Fibroblast of lung (primary cell): ENCODE measurements at regions not wholly inside any gene's neighbourhood (a gene's known extent, or its start where the extent isn't known, plus 50 kb on each side); places are given as distances from the start of the nearest gene placed in this dataset.

ENCODE experiments used
- DNase-seq, 2 donors: peaks; one replicate each; pipeline versions ENCODE4 v3.0.0 to v3.0.0-alpha.2; 2010; ENCODE audit warnings: low read depth in 2 of 2
- H2AFZ ChIP-seq: 2 replicates; pipeline ENCODE4 v1.5.1; 2012; ENCODE audit warnings: low read length, control low read depth, inconsistent platforms
- H3K27ac ChIP-seq: 2 replicates; pipeline ENCODE4 v1.5.1; 2011; ENCODE audit warnings: low read length, control low read depth; ENCODE audit not compliant: insufficient read depth
- H3K27me3 ChIP-seq: 2 replicates; pipeline ENCODE4 v1.5.1; 2011; ENCODE audit warnings: mild to moderate bottlenecking, low read length; ENCODE audit not compliant: control insufficient read depth, insufficient read depth
- H3K36me3 ChIP-seq: 2 replicates; pipeline ENCODE4 v1.5.1; 2011; ENCODE audit warnings: low read length; ENCODE audit not compliant: control insufficient read depth, insufficient read depth
- H3K4me1 ChIP-seq: 2 replicates; pipeline ENCODE4 v1.5.1; 2011; ENCODE audit warnings: low read length; ENCODE audit not compliant: control insufficient read depth, insufficient read depth; ENCODE audit errors: extremely low read depth
- H3K4me2 ChIP-seq: 2 replicates; pipeline ENCODE4 v1.5.1; 2011; ENCODE audit warnings: low read length, control low read depth; ENCODE audit not compliant: insufficient read depth; ENCODE audit errors: extremely low read depth
- H3K4me3 ChIP-seq, 4 experiments: fragments of 200-600 bp in 1 of 4; sonication (generic) in 1 of 4; replicated peaks in 1 of 4; 2 replicates each; pipeline ENCODE4 v1.5.1; 2011 to 2016; ENCODE audit warnings: low read length in 4 of 4, low read depth in 3 of 4, mild to moderate bottlenecking in 3 of 4, control low read depth in 2 of 4, inconsistent platforms in 1 of 4, mixed read lengths in 1 of 4; ENCODE audit not compliant: insufficient read depth in 1 of 4; ENCODE audit errors: control extremely low read depth in 1 of 4
- H3K79me2 ChIP-seq: 2 replicates; pipeline ENCODE4 v1.5.1; 2012; ENCODE audit warnings: mild to moderate bottlenecking, low read length, inconsistent platforms; ENCODE audit not compliant: control insufficient read depth, insufficient read depth
- H3K9ac ChIP-seq: 2 replicates; pipeline ENCODE4 v1.5.1; 2011; ENCODE audit warnings: mild to moderate bottlenecking, low read length, control low read depth; ENCODE audit not compliant: insufficient read depth
- H3K9me3 ChIP-seq: 2 replicates; pipeline ENCODE4 v1.5.1; 2012; ENCODE audit warnings: low read depth, low read length; ENCODE audit not compliant: control insufficient read depth, insufficient read depth
- H4K20me1 ChIP-seq: 2 replicates; pipeline ENCODE4 v1.5.1; 2011; ENCODE audit warnings: low read length; ENCODE audit not compliant: control insufficient read depth, insufficient read depth; ENCODE audit errors: extremely low read depth
- CTCF ChIP-seq, 2 donors: IDR thresholded peaks in 1 of 2; conservative IDR thresholded peaks in 1 of 2; 1 replicate in 1 of 2; 2 replicates in 1 of 2; pipeline ENCODE4 v1.5.1; 2011 to 2012; ENCODE audit warnings: low read length in 2 of 2, control low read depth in 1 of 2, inconsistent platforms in 1 of 2, low read depth in 1 of 2, mild to moderate bottlenecking in 1 of 2
- EZH2 ChIP-seq: IDR thresholded peaks from 2 replicates; pipeline ENCODE4 v1.5.1; 2012; ENCODE audit warnings: low read length, control low read depth, mild to moderate bottlenecking; ENCODE audit errors: missing control alignments

- no peak overlapping the region for H3K27ac ChIP-seq
- H3K27me3 ChIP-seq, result no peaks in the 10 kb centered on the region
- H3K79me2 ChIP-seq, result no peaks in the 10 kb centered on the region
- no peak overlapping the region for H2AFZ ChIP-seq
- no peaks in the 10 kb centered on the region for H3K4me1 ChIP-seq
- no peaks in the 10 kb centered on the region for H3K9me3 ChIP-seq
- TF ChIP-seq EZH2, result no peak
- TF ChIP-seq CTCF (conservative IDR thresholded peaks at IDR 0.05 in 1 of 2, IDR thresholded peaks at IDR 0.05 in 1 of 2; ENCODE audit: low read depth in 1 of 2, low read length in 2 of 2), result no peak
- no peaks in the 10 kb centered on the region for H4K20me1 ChIP-seq
- H3K9ac ChIP-seq, result no peak overlapping the region
- DNase-seq, result no peak
- no peak overlapping the region for H3K4me3 ChIP-seq
- H3K4me2 ChIP-seq, result no peak overlapping the region
- H3K36me3 ChIP-seq, result no peaks in the 10 kb centered on the region
Measured at GRCh38 chr18:2035056-2035455, 536.2 kb downstream of the METTL4 start.

GRCh38 chr18:2036086-2036485 lies 535.2 kb downstream of the METTL4 start:
- DNase-seq, result peak in 1 of 2 donors; percentile 33
- no peaks in the 10 kb centered on the region for H3K79me2 ChIP-seq
- H3K9ac ChIP-seq, result no peak overlapping the region
- no peaks in the 10 kb centered on the region for H3K27me3 ChIP-seq
- H4K20me1 ChIP-seq, result no peaks in the 10 kb centered on the region
- no peaks in the 10 kb centered on the region for H3K4me1 ChIP-seq
- no peak overlapping the region for H3K4me2 ChIP-seq
- TF ChIP-seq CTCF (conservative IDR thresholded peaks at IDR 0.05 in 1 of 2, IDR thresholded peaks at IDR 0.05 in 1 of 2; ENCODE audit: low read depth in 1 of 2, low read length in 2 of 2) (no peak), EZH2 (no peak)
- H3K27ac ChIP-seq, result no peak overlapping the region
- H3K36me3 ChIP-seq, result no peaks in the 10 kb centered on the region
- H2AFZ ChIP-seq, result no peak overlapping the region
- no peak overlapping the region for H3K4me3 ChIP-seq
- no peaks in the 10 kb centered on the region for H3K9me3 ChIP-seq

- no peak overlapping the region for H3K4me2 ChIP-seq
- no peak overlapping the region for H3K9ac ChIP-seq
Measured at GRCh38 chr18:2040279-2040678, 531.0 kb downstream of the METTL4 start.

More at GRCh38 chr18:2040279-2040678, 531.0 kb downstream of the METTL4 start:
- Histone ChIP-seq H2AFZ (no peak overlapping the region), H4K20me1 (no peaks in the 10 kb centered on the region), H3K79me2 (no peaks in the 10 kb centered on the region), H3K27ac (no peak overlapping the region), H3K27me3 (no peaks in the 10 kb centered on the region), H3K36me3 (no peaks in the 10 kb centered on the region), H3K9me3 (no peaks in the 10 kb centered on the region), H3K4me1 (no peaks in the 10 kb centered on the region), H3K4me3 (no peak overlapping the region)
- no peak for DNase-seq
- no peak for TF ChIP-seq CTCF (conservative IDR thresholded peaks at IDR 0.05 in 1 of 2, IDR thresholded peaks at IDR 0.05 in 1 of 2; ENCODE audit: low read depth in 1 of 2, low read length in 2 of 2)
